ENCODE measurements at regions not wholly inside any gene's neighbourhood (a gene's known extent, or its start where the extent isn't known, plus 50 kb on each side); places are given as distances from the start of the nearest gene placed in this dataset.

- Histone ChIP-seq H4K20me1 (ENCODE audit: insufficient read depth, low read length) (no peaks in the 10 kb centered on the region), H3K36me3 (ENCODE audit: insufficient read depth, low read length) (no peaks in the 10 kb centered on the region), H3K9ac (ENCODE audit: low read length) (no peak overlapping the region), H3K4me1 (ENCODE audit: insufficient read depth, low read length) (no peaks in the 10 kb centered on the region), H3K9me3 (ENCODE audit: insufficient read depth, low read depth, low read length) (no peaks in the 10 kb centered on the region), H2AFZ (ENCODE audit: low read depth, low read length) (no peak overlapping the region), H3K27ac (ENCODE audit: low read depth, low read length) (no peak overlapping the region), H3K79me2 (ENCODE audit: insufficient read depth, low read length) (no peaks in the 10 kb centered on the region), H3K4me3 (ENCODE audit: insufficient read depth, low read depth, low read length) (no peak overlapping the region), H3K4me2 (ENCODE audit: low read length) (no peak overlapping the region), H3K27me3 (ENCODE audit: insufficient read depth, low read length) (no peaks in the 10 kb centered on the region)
- Mint-ChIP-seq H3K27ac (ENCODE audit: unreplicated experiment) (no peak overlapping the region), H3K9me3 (ENCODE audit: unreplicated experiment) (peaks cover 3% of the 10 kb centered on the region), H3K4me1 (ENCODE audit: low read depth, unreplicated experiment) (peaks cover 4% of the 10 kb centered on the region), H3K36me3 (ENCODE audit: low read depth, unreplicated experiment) (no peaks in the 10 kb centered on the region), H3K4me3 (ENCODE audit: unreplicated experiment) (no peak overlapping the region), H3K27me3 (ENCODE audit: low read depth, unreplicated experiment) (no peaks in the 10 kb centered on the region)
- no peak for DNase-seq (ENCODE audit: low read depth)
- FAIRE-seq, result no peak
- no peak for TF ChIP-seq EZH2 (IDR thresholded peaks at IDR 0.05; ENCODE audit: insufficient read depth, low read length)
- no peak for TF ChIP-seq CTCF (IDR thresholded peaks at IDR 0.05; ENCODE audit: insufficient read depth, low read depth, low read length)
These were observed 611.2 kb upstream of the GRM7 start for GRCh38 chr3:6249679-6250078.

GRCh38 chr3:6250167-6250566 is 610.7 kb upstream of the GRM7 start:
- H3K27me3 ChIP-seq (ENCODE audit: insufficient read depth, low read length), result no peaks in the 10 kb centered on the region
- H3K9me3 ChIP-seq (ENCODE audit: insufficient read depth, low read depth, low read length), result no peaks in the 10 kb centered on the region
- H3K27ac ChIP-seq (ENCODE audit: low read depth, low read length), result no peak overlapping the region
- H3K4me2 ChIP-seq (ENCODE audit: low read length), result no peak overlapping the region
- DNase-seq (ENCODE audit: low read depth) (no peak), FAIRE-seq (no peak)
- H3K4me1 ChIP-seq (ENCODE audit: insufficient read depth, low read length), result no peaks in the 10 kb centered on the region
- Mint-ChIP-seq H3K9me3 (ENCODE audit: unreplicated experiment) (peaks cover 3% of the 10 kb centered on the region), H3K4me1 (ENCODE audit: low read depth, unreplicated experiment) (peaks cover 4% of the 10 kb centered on the region), H3K36me3 (ENCODE audit: low read depth, unreplicated experiment) (no peaks in the 10 kb centered on the region), H3K27me3 (ENCODE audit: low read depth, unreplicated experiment) (no peaks in the 10 kb centered on the region), H3K4me3 (ENCODE audit: unreplicated experiment) (no peak overlapping the region), H3K27ac (ENCODE audit: unreplicated experiment) (no peak overlapping the region)
- no peak overlapping the region for H3K9ac ChIP-seq (ENCODE audit: low read length)
- TF ChIP-seq EZH2 (IDR thresholded peaks at IDR 0.05; ENCODE audit: insufficient read depth, low read length), result no peak
- TF ChIP-seq CTCF (IDR thresholded peaks at IDR 0.05; ENCODE audit: insufficient read depth, low read depth, low read length), result no peak
- no peaks in the 10 kb centered on the region for H3K36me3 ChIP-seq (ENCODE audit: insufficient read depth, low read length)
- no peaks in the 10 kb centered on the region for H3K79me2 ChIP-seq (ENCODE audit: insufficient read depth, low read length)
- H4K20me1 ChIP-seq (ENCODE audit: insufficient read depth, low read length), result no peaks in the 10 kb centered on the region
- no peak overlapping the region for H2AFZ ChIP-seq (ENCODE audit: low read depth, low read length)
- no peak overlapping the region for H3K4me3 ChIP-seq (ENCODE audit: insufficient read depth, low read depth, low read length)

GRCh38 chr3:6251612-6252400 is 609.1 kb upstream of the GRM7 start:
- no peak overlapping the region for H2AFZ ChIP-seq (ENCODE audit: low read depth, low read length)

More at GRCh38 chr3:6251612-6252400, 609.1 kb upstream of the GRM7 start:
- Histone ChIP-seq H3K4me3 (ENCODE audit: insufficient read depth, low read depth, low read length) (no peak overlapping the region), H3K27ac (ENCODE audit: low read depth, low read length) (no peak overlapping the region), H3K27me3 (ENCODE audit: insufficient read depth, low read length) (no peaks in the 10 kb centered on the region), H3K4me2 (ENCODE audit: low read length) (no peak overlapping the region), H4K20me1 (ENCODE audit: insufficient read depth, low read length) (no peaks in the 10 kb centered on the region), H3K9me3 (ENCODE audit: insufficient read depth, low read depth, low read length) (no peaks in the 10 kb centered on the region), H3K9ac (ENCODE audit: low read length) (no peak overlapping the region), H3K79me2 (ENCODE audit: insufficient read depth, low read length) (no peaks in the 10 kb centered on the region), H3K4me1 (ENCODE audit: insufficient read depth, low read length) (no peaks in the 10 kb centered on the region), H3K36me3 (ENCODE audit: insufficient read depth, low read length) (no peaks in the 10 kb centered on the region)
- Mint-ChIP-seq H3K4me3 (ENCODE audit: unreplicated experiment) (no peak overlapping the region), H3K9me3 (ENCODE audit: unreplicated experiment) (peaks cover 3% of the 10 kb centered on the region), H3K4me1 (ENCODE audit: low read depth, unreplicated experiment) (peaks cover 4% of the 10 kb centered on the region), H3K27ac (ENCODE audit: unreplicated experiment) (peak overlapping the region; percentile 63), H3K36me3 (ENCODE audit: low read depth, unreplicated experiment) (no peaks in the 10 kb centered on the region), H3K27me3 (ENCODE audit: low read depth, unreplicated experiment) (no peaks in the 10 kb centered on the region)
- no peak for TF ChIP-seq CTCF (IDR thresholded peaks at IDR 0.05; ENCODE audit: insufficient read depth, low read depth, low read length)
- TF ChIP-seq EZH2 (IDR thresholded peaks at IDR 0.05; ENCODE audit: insufficient read depth, low read length), result no peak
- no peak for DNase-seq (ENCODE audit: low read depth)
- no peak for FAIRE-seq
